HG03342 (cell line): ENCODE measurements at regions not wholly inside any gene's neighbourhood (a gene's known extent, or its start where the extent isn't known, plus 50 kb on each side); places are given as distances from the start of the nearest gene placed in this dataset.

Experiments used
- ATAC-seq: cut with Tn5 transposase; IDR thresholded peaks from one replicate; pipeline ENCODE4 v1.9.1; 2021; ENCODE audit warnings: mild to moderate bottlenecking, moderate library complexity; ENCODE audit not compliant: unreplicated experiment

- no peak for ATAC-seq
These were observed 325.2 kb downstream of the DRD1 start for GRCh38 chr5:175118700-175119309.

DNA sequence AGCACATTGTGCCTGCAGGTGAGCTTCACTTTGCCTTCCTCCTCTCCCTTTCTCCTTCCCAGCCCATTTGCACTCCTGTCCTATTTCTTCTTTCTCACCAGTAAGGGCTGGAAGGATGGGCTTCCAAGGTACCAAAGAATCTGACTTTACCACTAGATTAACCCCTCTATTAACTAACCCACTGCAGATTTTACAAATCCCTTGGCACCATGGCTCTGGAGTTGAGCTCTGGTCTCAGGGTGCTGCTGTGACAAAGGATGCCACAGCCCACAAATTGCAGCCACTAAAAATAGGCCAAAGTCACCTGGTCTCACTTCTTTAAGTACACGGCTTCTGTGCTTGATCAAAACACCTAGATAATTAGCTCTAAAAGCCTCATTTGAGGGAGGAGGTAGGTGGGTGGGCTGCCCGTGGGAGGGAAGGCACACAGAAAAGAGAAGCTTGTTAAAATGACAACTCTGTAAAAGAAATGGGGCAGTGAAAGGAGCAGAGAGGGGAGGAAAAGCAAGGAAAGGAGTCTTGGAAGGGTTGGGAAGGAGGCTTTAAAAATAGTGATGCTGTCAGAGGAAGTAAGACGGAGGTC is 327.4 kb downstream of the DRD1 start:
- no peak for ATAC-seq

DNA sequence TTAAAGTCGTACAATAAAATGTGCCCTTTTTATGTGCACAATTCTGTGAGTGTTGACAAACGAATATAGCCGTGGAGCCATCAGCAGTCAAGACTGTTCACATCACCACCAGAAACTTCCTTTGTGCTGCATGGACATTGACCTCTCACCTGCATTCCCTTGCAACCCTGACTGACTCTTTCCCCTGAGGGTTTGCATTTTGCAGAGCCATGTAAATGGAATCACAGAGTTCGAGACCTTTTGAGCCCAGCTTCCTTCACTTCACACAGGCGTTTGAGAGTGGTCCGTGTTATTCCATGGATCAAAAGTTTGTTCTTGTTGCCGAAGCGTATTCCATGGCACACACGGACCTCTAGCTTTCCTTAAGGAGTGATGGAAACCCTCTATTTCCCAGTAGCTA is 328.2 kb downstream of the DRD1 start:
- ATAC-seq, result no peak

- ATAC-seq, result no peak
These were observed 330.0 kb downstream of the DRD1 start for GRCh38 chr5:175113947-175114346.

GRCh38 chr5:175109058-175109755 is 334.8 kb downstream of the DRD1 start:
- no peak for ATAC-seq

- no peak for ATAC-seq
These were observed 336.1 kb downstream of the DRD1 start for GRCh38 chr5:175107865-175108264.

DNA sequence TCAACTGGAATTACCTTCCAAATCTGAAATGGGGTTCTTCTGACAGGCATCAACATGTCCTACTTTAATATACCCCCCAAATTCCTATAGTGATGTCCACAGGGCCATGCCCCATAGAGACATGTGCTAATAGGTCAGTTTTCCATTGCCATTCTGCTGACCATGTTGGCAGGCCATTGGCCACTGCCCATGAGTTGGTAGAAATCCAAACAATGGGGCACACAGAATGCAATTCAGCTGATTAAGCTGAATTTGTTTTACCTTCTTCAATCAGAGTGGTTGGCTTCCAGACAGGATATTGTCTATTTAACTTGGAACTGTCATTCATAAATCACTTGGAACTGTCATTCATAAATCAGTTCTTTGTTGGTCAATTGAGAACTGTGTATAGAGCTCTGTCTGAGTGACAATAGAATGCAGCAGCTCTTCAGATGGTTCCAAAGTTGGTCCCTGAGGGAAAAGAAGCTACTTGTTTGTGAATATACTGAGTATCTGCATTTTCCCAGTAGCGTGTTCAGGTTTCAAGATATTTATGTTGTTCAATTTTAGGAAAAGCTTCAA is 336.9 kb downstream of the DRD1 start:
- no peak for ATAC-seq

GRCh38 chr5:175104677-175105076 is 339.3 kb downstream of the DRD1 start:
- ATAC-seq, result no peak

- no peak for ATAC-seq
These were observed 340.2 kb downstream of the DRD1 start for GRCh38 chr5:175103746-175104145.

DNA sequence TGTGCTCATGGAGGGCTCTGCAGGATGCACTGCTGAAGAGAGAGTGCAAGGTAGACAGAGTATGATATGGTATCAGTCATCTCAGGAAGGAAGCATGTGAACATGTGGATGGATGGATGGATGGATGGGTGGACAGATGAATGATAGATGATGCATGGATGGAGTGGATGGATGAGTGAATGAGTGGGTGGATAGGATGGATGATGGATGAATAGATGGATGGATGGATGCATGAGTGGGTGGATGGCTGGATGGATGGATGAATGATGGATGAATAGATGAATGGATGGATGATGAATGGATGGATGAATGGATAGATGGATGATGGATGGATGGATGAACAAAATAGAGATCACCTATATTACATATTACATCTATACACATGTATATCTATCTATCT is 341.3 kb downstream of the DRD1 start:
- no peak for ATAC-seq

DNA sequence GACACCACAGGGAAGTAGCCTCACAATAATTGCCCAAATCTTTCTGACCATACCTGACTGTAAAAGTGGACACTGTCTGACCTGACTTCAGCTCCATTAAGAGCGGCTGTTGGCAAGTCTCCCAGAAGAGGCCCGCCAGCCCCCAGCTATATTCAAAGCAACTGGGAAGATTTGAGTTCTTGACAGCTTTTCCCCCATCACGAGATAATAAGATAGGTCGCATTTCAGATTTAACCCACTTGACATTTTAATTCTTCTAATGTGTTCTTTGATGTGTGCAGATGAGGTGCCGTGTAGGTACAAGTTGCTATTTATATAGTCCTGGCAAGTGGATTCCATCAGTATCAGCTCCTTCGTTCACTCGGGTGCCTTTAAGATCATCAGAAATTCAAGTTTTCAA is 345.7 kb downstream of the DRD1 start:
- no peak for ATAC-seq

- ATAC-seq, result no peak
These were observed 347.4 kb downstream of the DRD1 start for GRCh38 chr5:175096469-175097165.

DNA sequence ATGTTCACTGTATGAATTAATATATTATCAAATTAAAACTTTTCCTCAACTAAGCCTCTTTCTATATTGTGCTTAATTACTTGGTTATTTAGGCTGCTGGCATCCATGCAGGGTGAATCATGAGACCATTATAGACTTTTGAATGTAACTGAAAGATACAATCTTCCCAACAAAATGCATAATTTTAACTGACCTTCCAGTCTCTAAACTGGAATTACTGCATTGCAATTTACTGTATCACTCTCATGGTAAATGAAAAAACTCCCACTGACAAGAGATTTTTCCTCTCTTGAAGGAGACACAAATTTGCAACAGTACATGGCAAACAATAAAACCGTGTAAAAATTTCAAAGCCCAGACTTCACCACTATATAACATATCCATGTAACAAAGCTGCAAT is 349.5 kb downstream of the DRD1 start:
- no peak for ATAC-seq

- ATAC-seq, result no peak
These were observed 351.3 kb downstream of the DRD1 start for GRCh38 chr5:175092691-175093090.

DNA sequence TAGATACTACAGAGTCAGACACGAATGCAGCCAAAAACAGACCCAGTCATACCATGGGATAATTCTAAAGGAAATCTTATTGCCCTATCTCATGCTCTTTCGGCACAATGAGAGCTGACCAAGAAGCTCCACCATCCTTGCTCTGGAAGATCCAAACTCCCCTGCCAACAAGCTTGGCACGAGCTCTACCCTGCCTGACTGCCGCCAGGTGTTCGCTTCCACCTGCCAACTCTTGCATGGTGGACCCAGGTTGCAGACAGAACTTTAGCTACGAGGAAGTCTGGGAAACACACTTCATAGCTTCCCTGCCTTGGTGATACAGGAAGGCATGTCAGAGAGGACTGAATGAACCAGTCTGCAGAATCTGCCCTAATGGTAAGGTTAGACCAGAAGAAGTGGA is 355.0 kb downstream of the DRD1 start:
- ATAC-seq, result no peak

- no peak for ATAC-seq
These were observed 358.6 kb downstream of the MSX2 start for GRCh38 chr5:175082866-175083590.

GRCh38 chr5:175082346-175082745 is 358.0 kb downstream of the MSX2 start:
- ATAC-seq, result no peak

DNA sequence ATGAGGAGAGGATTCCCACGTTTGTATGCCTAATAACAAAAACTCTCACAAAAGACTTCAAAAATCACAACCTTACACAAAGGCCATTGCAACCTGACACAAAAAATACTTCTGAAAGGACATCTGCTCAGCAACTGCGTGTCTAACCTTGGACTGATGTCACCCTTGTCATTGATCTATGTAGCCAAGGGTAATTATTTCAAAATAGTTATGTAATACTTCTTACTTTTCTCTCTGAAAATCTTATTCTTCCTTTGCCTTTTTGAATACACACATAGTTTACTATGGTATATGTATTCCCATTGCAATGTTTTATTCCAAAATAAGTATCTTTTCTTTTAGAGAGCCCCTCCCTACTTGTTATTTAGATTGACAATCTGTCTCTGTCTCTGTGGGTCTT is 355.3 kb downstream of the MSX2 start:
- no peak for ATAC-seq

- ATAC-seq, result no peak
These were observed 345.9 kb downstream of the MSX2 start for GRCh38 chr5:175070283-175070682.

DNA sequence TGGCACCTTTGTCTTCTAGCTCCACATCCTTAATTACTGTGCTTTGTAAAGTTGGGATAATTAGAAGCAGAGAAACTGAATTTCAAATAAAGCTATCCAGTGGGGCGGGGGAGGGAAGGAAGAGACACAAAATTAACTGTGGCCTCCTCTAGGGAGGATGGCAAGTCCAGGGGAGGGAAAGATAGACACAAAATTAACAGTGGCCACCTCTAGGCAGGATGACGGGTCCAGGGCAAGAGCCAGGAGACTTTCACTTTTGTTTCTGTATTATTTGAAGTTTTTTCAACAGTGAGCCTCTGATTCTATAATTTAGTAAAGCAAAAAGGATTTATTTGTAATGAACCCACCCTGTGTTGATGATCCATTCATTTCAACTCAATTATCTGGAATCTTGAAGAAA is 335.9 kb downstream of the MSX2 start:
- ATAC-seq, result no peak

DNA sequence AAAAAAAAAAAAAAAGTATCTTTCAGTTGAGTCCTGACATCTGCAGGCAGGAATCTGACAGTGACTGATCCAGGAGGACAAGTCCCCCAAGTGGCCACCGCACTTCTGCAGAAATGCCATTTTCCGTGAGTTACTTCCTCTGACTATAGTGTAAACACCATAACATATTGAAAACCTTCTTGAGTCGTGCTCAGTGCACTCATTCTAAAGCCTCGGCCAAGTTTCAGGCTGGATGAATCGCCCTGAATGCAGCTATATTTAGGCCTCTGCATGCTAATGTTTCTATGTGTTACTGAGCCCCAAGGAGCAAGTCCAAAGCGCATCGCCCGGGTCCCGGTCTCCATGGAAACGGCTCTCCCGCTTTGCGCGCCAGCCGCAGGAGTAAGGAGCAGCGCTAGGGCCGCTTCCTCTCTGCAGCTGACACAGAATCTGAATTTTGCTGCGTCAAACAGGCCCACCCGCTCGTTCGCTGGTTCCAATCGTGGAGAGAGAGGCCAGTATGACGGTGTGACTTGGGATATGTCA is 335.4 kb downstream of the MSX2 start:
- ATAC-seq, result no peak
